Raji (cell line): ENCODE measurements at regions not wholly inside any gene's neighbourhood (a gene's known extent, or its start where the extent isn't known, plus 50 kb on each side); places are given as distances from the start of the nearest gene placed in this dataset.
A peak's percentile ranks its signal among the peaks of the same experiment; 100 is the strongest.

Source experiments
- POLR2A ChIP-seq: IDR thresholded peaks from 2 replicates; pipeline ENCODE4 v1.6.1; 2011; ENCODE audit warnings: low read depth, low read length, control low read depth; ENCODE audit not compliant: insufficient read depth

DNA sequence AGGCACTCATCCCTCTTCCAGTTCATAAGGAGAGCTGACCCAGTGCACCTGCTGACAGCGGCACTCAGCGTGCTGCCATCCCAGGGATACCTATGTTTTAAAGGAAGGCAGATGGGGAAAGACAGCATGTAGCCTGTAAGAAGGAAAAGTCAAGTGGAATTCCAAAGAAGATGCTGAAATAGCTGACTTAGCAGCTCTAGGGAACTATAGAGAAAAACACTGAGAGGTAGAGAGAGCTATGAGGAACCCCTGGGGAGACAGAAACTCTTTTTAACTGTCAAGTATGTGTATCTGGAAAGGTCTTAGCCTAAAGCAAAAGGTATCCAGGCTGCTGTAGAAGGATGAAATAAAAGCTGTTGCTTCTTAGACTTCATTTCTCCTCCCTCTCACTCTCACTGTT is 113.4 kb upstream of the BCL6 start:
- TF ChIP-seq POLR2A: no peak

DNA sequence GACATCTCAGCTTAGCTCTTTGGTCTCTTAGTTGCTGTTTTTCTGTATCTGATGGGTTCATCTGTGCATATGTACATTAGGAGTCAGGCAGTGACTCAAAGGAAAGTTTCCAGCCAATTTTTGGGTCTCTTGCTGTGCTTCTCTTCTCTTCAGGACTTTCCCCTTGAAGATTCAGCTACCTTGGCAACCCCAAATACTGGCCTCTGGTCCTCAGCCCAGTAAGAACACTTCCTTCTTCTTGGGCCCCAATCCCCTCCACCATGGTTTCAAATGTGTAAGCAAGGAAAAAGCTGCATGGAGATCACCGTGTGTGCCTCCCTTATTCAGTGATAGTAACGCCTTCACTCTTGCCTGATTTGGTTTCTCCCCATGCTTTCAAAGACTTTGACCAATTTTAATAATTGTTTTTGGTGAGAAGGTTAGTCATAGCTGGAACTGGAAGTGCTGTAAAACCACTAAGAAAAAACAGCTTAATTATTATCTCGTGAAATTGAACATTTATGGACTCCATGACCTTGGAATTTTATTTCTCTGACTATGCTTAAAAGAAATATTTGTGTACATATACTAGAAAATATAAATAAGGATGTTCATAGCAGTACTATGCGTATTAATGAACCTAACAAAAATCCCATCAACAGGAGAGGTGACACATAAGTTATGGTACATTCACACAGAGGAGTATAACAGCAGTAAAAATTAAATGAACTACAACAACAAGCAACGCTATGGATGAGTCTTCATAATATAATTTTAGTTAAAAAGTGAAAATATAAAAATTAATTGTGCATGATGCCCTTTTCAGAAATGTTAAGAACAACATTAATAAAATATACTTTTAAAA is 125.3 kb upstream of the BCL6 start:
- TF ChIP-seq POLR2A: no peak

DNA sequence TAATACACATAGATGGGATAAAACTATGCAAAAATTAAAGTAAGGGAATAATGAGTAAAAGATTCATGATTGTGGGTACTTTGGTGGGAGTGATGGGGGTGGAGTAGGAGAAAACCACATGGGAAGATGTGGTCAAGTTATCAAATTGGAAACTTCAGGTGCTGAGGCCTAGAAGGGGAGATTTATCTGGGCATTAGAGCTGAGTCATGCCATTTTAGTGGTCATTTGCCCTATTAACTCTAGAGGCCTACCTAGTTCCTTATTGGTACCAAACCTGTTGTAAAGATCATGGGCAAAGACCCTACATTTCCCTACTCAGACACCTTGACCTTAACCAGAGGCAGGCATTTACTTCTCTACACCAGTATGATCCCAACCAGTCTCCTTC is 125.9 kb upstream of the BCL6 start:
- TF ChIP-seq POLR2A: no peak

DNA sequence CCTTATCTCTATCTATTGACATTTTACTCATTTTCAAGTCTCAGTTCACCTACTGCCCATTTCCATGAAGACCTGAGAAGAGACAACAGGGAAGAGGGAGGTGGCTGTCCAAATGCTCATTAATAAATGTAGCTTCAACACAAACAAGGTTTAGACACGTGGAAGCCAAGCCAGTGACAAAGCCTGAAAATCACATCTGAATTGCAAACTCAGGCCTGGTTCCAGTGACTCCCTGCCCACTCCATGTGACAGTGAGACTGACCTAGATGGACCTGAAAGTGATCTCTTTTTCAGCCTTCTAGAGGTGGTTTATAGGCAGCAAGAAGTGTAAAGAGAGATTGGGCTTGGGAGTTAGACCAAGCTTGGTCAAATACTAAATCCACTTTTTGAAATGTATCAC is 126.6 kb upstream of the BCL6 start:
- no peak for TF ChIP-seq POLR2A

DNA sequence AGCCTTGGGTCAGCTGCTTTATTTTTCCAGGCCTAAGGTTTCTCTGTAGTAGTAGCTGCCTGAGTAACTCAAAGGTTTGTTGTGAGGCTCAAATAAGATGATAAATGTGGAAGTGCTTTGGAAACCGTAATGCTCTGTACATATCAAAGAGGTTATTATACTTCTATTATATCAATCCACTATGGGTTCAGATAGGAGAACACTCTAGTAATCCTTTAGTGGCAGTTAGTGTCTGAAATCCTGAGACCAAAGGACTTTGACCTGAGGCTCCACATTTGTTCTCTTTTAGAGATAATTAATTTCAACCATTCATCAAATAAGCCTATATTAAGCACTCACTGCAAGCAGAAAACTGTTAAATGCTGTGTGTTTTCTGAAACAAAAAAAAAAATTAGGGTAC is 128.6 kb upstream of the BCL6 start:
- TF ChIP-seq POLR2A: no peak

DNA sequence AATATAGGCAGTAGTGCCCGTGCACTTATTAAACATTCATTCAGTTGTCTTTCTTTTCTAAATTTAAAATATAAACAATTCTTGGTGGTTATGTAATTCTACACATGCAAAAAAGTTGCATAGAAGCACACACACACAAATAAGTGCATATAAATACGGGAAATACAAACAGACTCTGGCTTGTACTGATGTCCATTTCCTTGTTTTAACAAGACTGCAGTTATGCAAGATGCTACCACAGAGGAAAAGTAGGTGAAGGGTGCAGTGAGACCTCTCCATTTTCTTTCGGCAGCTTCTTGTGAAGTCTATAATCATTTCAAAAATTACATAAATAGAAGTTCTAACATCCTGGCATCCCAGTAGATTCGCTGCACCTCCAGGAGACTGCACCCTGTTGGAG is 130.6 kb upstream of the BCL6 start:
- no peak for TF ChIP-seq POLR2A

DNA sequence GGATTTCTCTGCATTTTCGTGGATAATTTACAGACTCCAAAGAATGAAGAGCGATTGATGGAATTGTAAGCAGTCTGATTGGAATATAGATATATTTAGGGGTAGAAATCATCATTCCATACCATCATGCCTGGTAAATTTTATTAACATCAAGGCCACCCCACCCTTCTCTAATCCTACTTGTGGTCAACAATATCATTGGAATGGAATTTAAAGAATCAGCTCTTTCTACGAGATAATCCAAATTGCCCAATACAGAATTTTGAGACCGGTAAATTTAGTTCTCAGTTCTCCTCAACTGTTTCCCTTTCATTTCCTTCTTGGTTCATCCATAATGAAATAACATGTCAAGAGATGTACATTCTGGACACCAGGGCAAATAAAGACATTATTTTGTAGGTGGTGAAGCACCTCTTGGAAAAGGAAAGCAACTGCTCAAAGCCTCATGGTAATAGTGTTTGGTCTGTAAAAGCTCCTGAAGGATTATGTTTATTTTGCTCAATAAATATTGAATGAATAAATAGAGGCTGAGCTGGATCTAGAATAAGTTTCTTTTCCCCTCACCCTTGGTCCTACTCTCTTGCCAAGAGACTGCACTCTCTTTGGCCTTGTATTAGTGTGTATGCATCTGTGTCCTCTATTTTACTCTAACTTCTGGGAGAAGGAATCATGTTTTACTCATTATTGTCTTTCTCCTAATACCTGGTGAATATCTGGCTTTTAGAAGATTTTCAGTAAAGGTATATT is 133.7 kb upstream of the BCL6 start:
- no peak for TF ChIP-seq POLR2A

DNA sequence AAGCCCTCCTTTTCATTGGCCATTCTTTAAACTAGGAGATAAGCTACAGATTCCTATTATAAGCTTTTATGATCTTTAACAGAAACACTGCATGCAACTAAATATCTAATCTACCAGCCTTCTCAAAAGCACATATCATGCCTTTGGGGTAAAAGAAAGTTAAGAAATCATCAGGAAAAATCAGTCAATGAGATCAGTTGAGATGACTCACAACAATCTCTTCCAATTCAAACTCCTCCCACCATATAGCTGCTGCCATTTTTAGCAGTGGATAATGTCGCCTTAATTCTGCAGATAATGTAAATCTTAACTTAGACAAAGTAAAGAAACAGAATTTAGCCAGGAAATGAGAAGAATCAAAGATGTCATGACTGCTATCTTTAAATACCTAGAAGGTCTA is 135.2 kb upstream of the BCL6 start:
- TF ChIP-seq POLR2A: no peak

DNA sequence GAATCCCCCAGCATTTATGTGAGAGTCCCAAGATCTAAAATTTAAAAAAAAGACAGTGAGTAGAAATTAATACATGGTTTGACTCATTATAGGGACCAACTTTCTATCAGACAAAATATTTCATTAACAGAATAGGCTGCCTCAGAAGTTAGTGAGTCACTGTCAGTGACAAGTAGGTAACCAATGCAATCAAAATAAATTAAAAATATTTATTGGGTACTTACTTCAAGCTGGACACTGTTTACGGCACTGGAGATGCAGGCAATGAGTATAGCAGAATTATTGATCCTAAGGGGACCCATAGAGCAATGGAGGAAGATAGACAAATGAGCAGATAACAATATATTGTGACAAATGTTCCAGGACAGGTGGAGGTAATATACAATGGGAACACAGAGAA is 135.6 kb upstream of the BCL6 start:
- TF ChIP-seq POLR2A: no peak

DNA sequence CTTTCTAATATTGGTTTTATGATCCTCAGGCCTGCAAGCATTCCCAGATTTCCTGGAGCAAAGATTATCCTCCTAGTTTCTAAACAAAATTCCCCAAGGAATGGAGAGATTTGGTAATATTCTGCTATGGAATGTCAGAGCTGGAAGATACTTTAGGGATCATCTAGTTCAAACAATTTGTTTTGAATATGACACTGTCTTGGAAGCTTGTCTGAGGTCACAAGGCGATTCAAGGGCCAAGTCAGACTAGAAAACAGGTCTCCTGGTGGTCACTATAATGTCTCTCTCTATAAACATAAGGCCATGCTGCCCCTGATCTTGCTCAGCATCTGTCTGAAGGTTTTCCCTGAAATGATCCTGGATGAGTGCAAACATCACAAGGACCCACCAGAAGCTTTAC is 143.4 kb upstream of the BCL6 start:
- no peak for TF ChIP-seq POLR2A

DNA sequence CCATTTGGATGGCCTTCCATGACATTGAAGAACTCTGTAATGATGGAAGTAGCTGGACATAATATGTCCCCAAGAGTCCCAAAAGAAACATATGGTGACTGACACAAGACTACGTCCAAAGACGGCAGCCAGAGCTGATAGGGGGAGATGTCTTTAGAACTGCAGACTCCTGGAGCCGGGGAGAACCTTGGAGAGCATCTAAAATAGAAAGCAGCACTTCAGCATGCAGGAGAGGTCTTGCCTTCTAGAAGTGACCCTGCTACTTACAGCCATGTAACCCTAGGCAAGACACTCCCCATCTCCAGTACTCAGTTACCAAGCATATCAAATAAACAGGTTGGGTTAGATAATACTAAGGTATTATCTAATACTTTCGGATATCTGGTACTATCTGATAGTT is 143.8 kb upstream of the BCL6 start:
- TF ChIP-seq POLR2A: no peak

DNA sequence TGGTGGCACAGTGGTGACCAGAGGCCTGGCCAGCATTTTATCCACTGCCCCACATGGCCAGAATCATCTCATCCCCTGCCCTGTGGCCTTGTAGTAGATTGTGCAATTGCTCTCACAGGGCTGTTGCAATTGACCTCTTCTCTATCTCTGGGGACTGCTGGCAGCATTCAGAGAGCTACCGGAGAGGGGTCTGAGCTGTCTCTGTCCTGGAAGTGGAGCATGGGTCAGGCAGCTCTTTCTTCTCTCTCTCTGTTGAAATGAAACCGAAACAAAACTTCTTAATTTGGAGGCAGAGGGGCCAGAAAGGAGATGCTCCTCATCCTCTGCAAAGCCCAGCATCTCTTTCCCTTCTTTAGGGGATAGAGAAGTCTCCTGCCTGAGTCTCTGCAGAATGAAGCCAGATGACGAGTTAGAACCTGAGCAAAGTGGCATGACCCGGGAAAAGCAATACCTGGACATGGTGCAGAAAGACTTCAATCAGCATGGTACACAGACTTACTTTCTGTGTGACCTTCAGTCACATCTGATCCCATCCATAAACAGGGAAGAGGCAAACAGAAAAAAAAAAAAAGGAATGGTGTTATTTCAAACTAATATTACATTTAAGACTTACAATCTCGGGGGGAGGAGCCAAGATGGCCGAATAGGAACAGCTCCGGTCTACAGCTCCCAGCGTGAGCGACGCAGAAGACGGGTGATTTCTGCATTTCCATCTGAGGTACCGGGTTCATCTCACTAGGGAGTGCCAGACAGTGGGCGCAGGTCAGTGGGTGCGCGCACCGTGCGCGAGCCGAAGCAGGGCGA is 144.5 kb upstream of the BCL6 start:
- no peak for TF ChIP-seq POLR2A

DNA sequence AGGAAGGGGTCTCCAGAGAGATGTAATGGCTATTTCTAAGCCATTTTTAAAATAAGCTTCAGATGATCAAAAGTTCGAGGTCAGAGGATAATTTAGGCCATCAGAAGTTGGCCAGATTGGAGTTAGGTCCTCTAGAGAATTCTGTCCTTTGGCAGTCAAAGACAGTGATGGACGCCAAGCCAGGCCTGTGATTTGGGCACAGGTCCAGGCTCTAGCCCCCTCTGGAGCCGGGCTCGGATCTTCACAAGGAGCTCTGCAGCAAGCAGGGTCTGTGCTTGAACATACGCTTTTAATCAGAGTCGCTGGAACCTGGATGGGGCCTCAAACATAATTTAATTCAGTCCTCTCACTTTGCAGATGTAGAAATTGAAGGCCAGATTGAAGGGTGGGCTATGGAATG is 151.4 kb upstream of the BCL6 start:
- no peak for TF ChIP-seq POLR2A

DNA sequence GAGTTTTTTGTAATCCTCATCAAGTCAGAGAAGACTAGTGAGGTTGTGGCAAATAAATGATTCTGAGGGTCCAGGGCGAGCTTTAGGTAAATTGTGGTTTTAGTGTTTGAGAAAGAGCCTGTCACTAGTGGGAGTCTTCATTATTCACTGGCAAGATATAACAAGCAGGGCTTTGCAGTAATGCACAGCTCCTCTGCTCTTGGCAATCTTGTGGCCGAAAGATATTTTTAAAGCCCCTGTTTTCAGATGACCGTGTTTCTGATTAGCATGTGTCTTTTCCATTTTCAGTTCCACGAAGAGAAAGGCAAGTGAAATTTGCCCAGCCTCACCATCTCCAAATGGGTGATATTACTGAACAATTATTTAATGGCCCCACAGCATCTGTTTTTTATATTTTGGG is 154.0 kb upstream of the BCL6 start:
- no peak for TF ChIP-seq POLR2A

DNA sequence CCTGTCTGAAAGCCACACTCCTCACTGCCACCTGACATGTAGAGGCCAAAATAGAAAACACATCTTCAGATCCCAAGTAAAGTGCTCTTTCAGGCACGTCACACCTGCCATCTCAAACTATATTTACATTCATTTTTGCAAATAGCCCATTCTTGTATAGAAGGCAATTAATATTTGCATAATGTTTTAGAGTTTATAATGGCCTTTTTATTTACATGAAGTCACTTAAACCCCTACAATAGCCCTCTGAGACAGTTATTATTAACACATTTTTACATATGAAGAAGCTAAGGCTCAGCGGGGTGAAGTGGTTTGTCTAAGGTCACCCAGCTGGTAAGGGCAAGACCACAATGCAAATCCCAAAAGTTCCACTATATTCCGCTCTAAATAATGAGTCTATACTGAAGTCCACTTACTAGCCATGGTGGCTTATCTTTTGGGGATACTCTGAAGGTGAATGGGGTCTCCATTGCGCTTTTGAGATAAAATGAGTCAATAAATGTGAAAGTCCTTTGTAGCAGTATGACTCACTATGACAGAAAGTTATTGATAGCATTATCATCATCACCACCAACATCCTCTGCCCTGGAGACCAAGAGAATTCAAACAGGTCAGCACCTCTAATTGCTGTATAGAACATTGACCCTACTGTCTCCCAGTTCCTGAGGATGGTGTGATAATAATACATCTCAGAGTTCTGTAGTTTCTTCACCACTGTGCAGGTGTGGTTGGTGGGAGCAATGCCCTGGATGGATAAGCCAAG is 155.9 kb upstream of the BCL6 start:
- TF ChIP-seq POLR2A: peak; percentile 57; the same call in 1 of the 2 replicates
